DOHH2 (cell line): ENCODE measurements at regions not wholly inside any gene's neighbourhood (a gene's known extent, or its start where the extent isn't known, plus 50 kb on each side); places are given as distances from the start of the nearest gene placed in this dataset.

Source experiments
- H3F3A ChIP-seq: fragments of 200-600 bp; sonication (generic), shearing (Covaris generic); 2 replicates; pipeline ENCODE4 v1.6.0; 2016; ENCODE audit warnings: antibody characterized with exemption, mild to moderate bottlenecking; ENCODE audit not compliant: control insufficient read depth, insufficient read depth
- H3K27ac ChIP-seq: fragments of 200-600 bp; sonication (generic); 2 replicates; pipeline ENCODE4 v1.5.1; 2014; ENCODE audit warnings: low read depth, mild to moderate bottlenecking, low read length, moderate library complexity
- H3K27me3 ChIP-seq: fragments of 200-600 bp; sonication (generic); 2 replicates; pipeline ENCODE4 v1.6.1; 2014; ENCODE audit warnings: mild to moderate bottlenecking, low read length, mixed read lengths; ENCODE audit not compliant: control insufficient read depth
- H3K36me3 ChIP-seq: fragments of 200-600 bp; sonication (generic); 2 replicates; pipeline ENCODE4 v1.6.1; 2014; ENCODE audit warnings: mild to moderate bottlenecking, low read length, moderate library complexity, mixed read lengths; ENCODE audit not compliant: control insufficient read depth
- H3K4me1 ChIP-seq: fragments of 200-600 bp; sonication (generic); 2 replicates; pipeline ENCODE4 v1.6.1; 2014; ENCODE audit warnings: mild to moderate bottlenecking, low read length, mixed read lengths; ENCODE audit not compliant: control insufficient read depth
- H3K4me2 ChIP-seq: fragments of 200-600 bp; sonication (generic); 2 replicates; pipeline ENCODE4 v1.6.0; 2014; ENCODE audit warnings: mild to moderate bottlenecking, low read length, moderate library complexity
- H3K4me3 ChIP-seq: fragments of 200-600 bp; sonication (generic); 2 replicates; pipeline ENCODE4 v1.5.1; 2014; ENCODE audit warnings: mild to moderate bottlenecking, low read length, mixed read lengths
- H3K79me2 ChIP-seq: fragments of 200-600 bp; sonication (generic); 2 replicates; pipeline ENCODE4 v1.6.1; 2014; ENCODE audit warnings: mild to moderate bottlenecking, low read length, mixed read lengths; ENCODE audit not compliant: control insufficient read depth
- H3K9me2 ChIP-seq: fragments of 200-600 bp; sonication (generic); replicated peaks from 2 replicates; pipeline ENCODE4 v1.6.1; 2014; ENCODE audit warnings: mild to moderate bottlenecking, low read length, mixed read lengths; ENCODE audit not compliant: control insufficient read depth
- H3K9me3 ChIP-seq: fragments of 200-600 bp; sonication (generic); 2 replicates; pipeline ENCODE4 v1.6.1; 2014; ENCODE audit warnings: antibody characterized with exemption, low read length, mixed read lengths; ENCODE audit not compliant: control insufficient read depth, insufficient read depth
- H4K20me1 ChIP-seq: fragments of 200-600 bp; sonication (generic); 2 replicates; pipeline ENCODE4 v1.6.0; 2014; ENCODE audit warnings: low read depth, mild to moderate bottlenecking, antibody characterized with exemption, low read length, moderate library complexity; ENCODE audit not compliant: control insufficient read depth, insufficient read depth
- CTCF ChIP-seq: fragments of 200-600 bp; sonication (generic); IDR thresholded peaks from one replicate; pipeline ENCODE4 v1.5.1; 2014; ENCODE audit warnings: antibody characterized with exemption, mild to moderate bottlenecking, low read depth, low read length; ENCODE audit not compliant: poor library complexity, severe bottlenecking
- EZH2phosphoT487 ChIP-seq: fragments of 200-600 bp; sonication (generic); IDR thresholded peaks from 2 replicates; pipeline ENCODE4 v1.6.1; 2017; ENCODE audit warnings: borderline replicate concordance, mild to moderate bottlenecking, antibody characterized with exemption, low read length, moderate library complexity, mixed read lengths

- Histone ChIP-seq H3K9me3 (peaks cover 5% of the 10 kb centered on the region), H3K9me2 (no peaks in the 10 kb centered on the region), H3K27me3 (no peaks in the 10 kb centered on the region), H3F3A (no peaks in the 10 kb centered on the region), H3K4me1 (no peaks in the 10 kb centered on the region), H3K4me3 (no peak overlapping the region), H4K20me1 (no peaks in the 10 kb centered on the region), H3K4me2 (no peak overlapping the region), H3K36me3 (no peaks in the 10 kb centered on the region), H3K79me2 (no peaks in the 10 kb centered on the region), H3K27ac (no peak overlapping the region)
- no peak for TF ChIP-seq EZH2phosphoT487
- no peak for TF ChIP-seq CTCF
Observed at GRCh38 chr14:104477666-104478380, 101.7 kb upstream of the C14orf180 start.

GRCh38 chr14:104478656-104479055, 100.9 kb upstream of the C14orf180 start:
- Histone ChIP-seq H3K36me3 (no peaks in the 10 kb centered on the region), H3F3A (no peaks in the 10 kb centered on the region), H3K27ac (no peak overlapping the region), H3K9me2 (no peaks in the 10 kb centered on the region), H3K27me3 (peaks cover 4% of the 10 kb centered on the region; the same call in 1 of the 2 replicates), H3K4me3 (no peak overlapping the region), H3K9me3 (peaks cover 5% of the 10 kb centered on the region), H4K20me1 (no peaks in the 10 kb centered on the region), H3K4me2 (no peak overlapping the region), H3K79me2 (no peaks in the 10 kb centered on the region), H3K4me1 (no peaks in the 10 kb centered on the region)
- no peak for TF ChIP-seq CTCF
- no peak for TF ChIP-seq EZH2phosphoT487

- H3K27me3 ChIP-seq, result peaks cover 4% of the 10 kb centered on the region; the same call in 1 of the 2 replicates
Observed at GRCh38 chr14:104479901-104480300, 99.7 kb upstream of the C14orf180 start.

More at GRCh38 chr14:104479901-104480300, 99.7 kb upstream of the C14orf180 start:
- H3K27ac ChIP-seq, result no peak overlapping the region
- H3K9me3 ChIP-seq, result peaks cover 5% of the 10 kb centered on the region
- no peaks in the 10 kb centered on the region for H3K79me2 ChIP-seq
- H3K4me3 ChIP-seq, result no peak overlapping the region
- H3K36me3 ChIP-seq, result no peaks in the 10 kb centered on the region
- TF ChIP-seq CTCF, result no peak
- TF ChIP-seq EZH2phosphoT487, result no peak
- no peaks in the 10 kb centered on the region for H3K4me1 ChIP-seq
- no peaks in the 10 kb centered on the region for H3K9me2 ChIP-seq
- H4K20me1 ChIP-seq, result no peaks in the 10 kb centered on the region
- H3F3A ChIP-seq, result no peaks in the 10 kb centered on the region
- no peak overlapping the region for H3K4me2 ChIP-seq
